K562 (cell line): ENCODE measurements at regions not wholly inside any gene's neighbourhood (a gene's known extent, or its start where the extent isn't known, plus 50 kb on each side); places are given as distances from the start of the nearest gene placed in this dataset.

Experiments used
- ATAC-seq: fragments of 200-7000 bp; cut with Tn5 transposase; 3 replicates; pipeline ENCODE4 v1.9.1; 2020; ENCODE audit warnings: moderate library complexity
- BruUV-seq: library from RNA; stranded (reverse); fragments of 400-500 nt; replicated peaks from 2 replicates; lab custom pipeline; 2021; lab: Mats Ljungman, UMichigan
- CTCF ChIA-PET: fragments of 300-600 bp; formaldehyde crosslinking; extraction: SDS; loops from one replicate; lab custom pipeline; 2021; ENCODE audit warnings: low intra/inter-chr PET ratio; lab: Yijun Ruan, JAX
- POLR2A ChIA-PET: fragments of 300-600, 350-650 bp; sonication (Branson Sonifier 250); formaldehyde crosslinking; extraction: SDS; loops from one replicate; lab custom pipeline; 2021; ENCODE audit warnings: antibody characterized with exemption, inconsistent platforms; lab: Yijun Ruan, JAX
- DNase-seq, 4 experiments: peaks; one replicate each; pipeline versions ENCODE4 v3.0.0 to v3.0.0-alpha.2; 2011 to 2018; ENCODE audit warnings: low spot score in 3 of 4, mixed read lengths in 3 of 4; ENCODE audit errors: extremely low read depth in 1 of 4
- FAIRE-seq: peaks from 2 replicates; lab custom pipeline; 2011; peaks lifted over from hg19 to GRCh38; lab: Jason Lieb, UNC
- H2AFZ ChIP-seq: 2 replicates; pipeline ENCODE4 v1.6.0; 2011; ENCODE audit warnings: low read depth, low read length, control low read depth, inconsistent platforms
- H3K27ac ChIP-seq: fragments of 200-600 bp; 3 replicates; pipeline ENCODE4 v1.8.0; 2011; ENCODE audit warnings: low read depth, mild to moderate bottlenecking, control low read depth, inconsistent platforms, low read length, moderate library complexity, mixed read lengths; ENCODE audit errors: extremely low read depth
- H3K27me3 ChIP-seq, 2 experiments: fragments of 300-600 bp in 1 of 2; 2 replicates in 1 of 2; 3 replicates in 1 of 2; pipeline versions ENCODE4 v1.6.0 to v1.8.0; 2011; ENCODE audit warnings: inconsistent platforms in 2 of 2, low read length in 2 of 2, mild to moderate bottlenecking in 1 of 2, mixed read lengths in 1 of 2, moderate library complexity in 1 of 2; ENCODE audit not compliant: control insufficient read depth in 2 of 2, insufficient read depth in 2 of 2
- H3K36me3 ChIP-seq: fragments of 300-600 bp; 3 replicates; pipeline ENCODE4 v1.8.0; 2011; ENCODE audit warnings: mild to moderate bottlenecking, low read length, inconsistent platforms; ENCODE audit not compliant: control insufficient read depth, insufficient read depth
- H3K4me1 ChIP-seq, 2 experiments: fragments of 200-600 bp in 1 of 2; replicated peaks in 1 of 2; 2 replicates in 1 of 2; 3 replicates in 1 of 2; pipeline versions ENCODE4 v1.5.1 to v1.8.0; 2011; ENCODE audit warnings: inconsistent platforms in 2 of 2, low read length in 2 of 2, mild to moderate bottlenecking in 1 of 2, mixed read lengths in 1 of 2, moderate library complexity in 1 of 2; ENCODE audit not compliant: control insufficient read depth in 2 of 2, insufficient read depth in 2 of 2
- H3K4me2 ChIP-seq: 2 replicates; pipeline ENCODE4 v1.6.1; 2011; ENCODE audit warnings: low read length, control low read depth, inconsistent platforms, mixed read lengths; ENCODE audit not compliant: insufficient read depth
- H3K4me3 ChIP-seq: fragments of 200-600 bp; sonication (generic), shearing (Covaris generic); 2 replicates; pipeline ENCODE4 v1.5.1; 2016; ENCODE audit warnings: control low read depth, inconsistent platforms
- H3K79me2 ChIP-seq: fragments of 200-600 bp; 3 replicates; pipeline ENCODE4 v1.8.0; 2011; ENCODE audit warnings: low read length, inconsistent platforms; ENCODE audit not compliant: control insufficient read depth, insufficient read depth
- H3K9ac ChIP-seq, 2 experiments: 2 replicates each; pipeline versions ENCODE4 v1.6.0 to v1.6.1; 2011; ENCODE audit warnings: low read depth in 2 of 2, low read length in 2 of 2, control low read depth in 1 of 2, inconsistent platforms in 1 of 2, mild to moderate bottlenecking in 1 of 2, mixed read lengths in 1 of 2; ENCODE audit not compliant: insufficient read depth in 1 of 2
- H3K9me1 ChIP-seq: one replicate; pipeline ENCODE4 v1.6.0; 2011; ENCODE audit warnings: inconsistent platforms, mild to moderate bottlenecking, low read length, moderate library complexity; ENCODE audit not compliant: control insufficient read depth, insufficient read depth
- H3K9me3 ChIP-seq: replicated peaks from 2 replicates; pipeline ENCODE4 v1.5.1; 2011; ENCODE audit warnings: low read depth, low read length, inconsistent platforms; ENCODE audit not compliant: control insufficient read depth, insufficient read depth
- H4K20me1 ChIP-seq: replicated peaks from 2 replicates; pipeline ENCODE4 v1.6.1; 2011; ENCODE audit warnings: low read length, inconsistent platforms, mixed read lengths; ENCODE audit not compliant: control insufficient read depth, insufficient read depth
- BACH1 ChIP-seq: fragments of 200-800 bp; sonication (Bioruptor generic); IDR thresholded peaks from 2 replicates; pipeline ENCODE4 v1.6.1; 2016; ENCODE audit warnings: missing genetic modification characterization, missing compliant biosample characterization
- GATAD2B ChIP-seq: fragments of 450-650 bp; IDR thresholded peaks from 2 replicates; pipeline ENCODE4 v1.6.1; 2017; ENCODE audit warnings: mild to moderate bottlenecking, borderline replicate concordance
- GTF2F1 ChIP-seq: IDR thresholded peaks from 2 replicates; pipeline ENCODE4 v1.6.1; 2011; ENCODE audit warnings: low read depth, low read length, improper control_type of control experiment
- HMG20B ChIP-seq: fragments of 250-450 bp; sonication (Bioruptor Pico); IDR thresholded peaks from 2 replicates; pipeline ENCODE4 v1.5.0; 2021; ENCODE audit warnings: mild to moderate bottlenecking
- PHF20 ChIP-seq: fragments of 450-650 bp; IDR thresholded peaks from 2 replicates; pipeline ENCODE4 v1.6.1; 2018; ENCODE audit not compliant: partially characterized antibody
- POLR2AphosphoS2 ChIP-seq: IDR thresholded peaks from 2 replicates; pipeline ENCODE4 v1.6.1; 2012; ENCODE audit warnings: low read length, improper control_type of control experiment
- PPARD ChIP-seq: fragments of 250-450 bp; sonication (Bioruptor Pico); IDR thresholded peaks from 2 replicates; pipeline ENCODE4 v1.8.0; 2022; ENCODE audit warnings: inconsistent platforms, mild to moderate bottlenecking, moderate library complexity
- ZFP36 ChIP-seq: fragments of 150-350 bp; IDR thresholded peaks from 2 replicates; pipeline ENCODE4 v1.6.1; 2018; ENCODE audit warnings: low read length, low read depth; ENCODE audit not compliant: partially characterized antibody
- ZNF121 ChIP-seq: sonication (generic); formaldehyde crosslinking; conservative IDR thresholded peaks from 2 replicates; pipeline ENCODE4 v1.8.0; 2022; ENCODE audit warnings: missing genetic modification reagents
- ZNF134 ChIP-seq: fragments of 250-450 bp; sonication (Bioruptor Pico); conservative IDR thresholded peaks from 2 replicates; pipeline ENCODE4 v1.4.0; 2020
- ZNF274 ChIP-seq: IDR thresholded peaks from 2 replicates; pipeline ENCODE4 v1.6.1; 2011; ENCODE audit warnings: low read depth, mild to moderate bottlenecking, low read length, moderate library complexity, borderline replicate concordance
- ZNF507 ChIP-seq: conservative IDR thresholded peaks from 2 replicates; pipeline ENCODE4 v1.6.1; 2017; ENCODE audit warnings: missing genetic modification characterization, missing compliant biosample characterization
- WGBS: fragments of 100-300 bp; shearing (Covaris generic); methylation state at CpG from one replicate; pipeline ENCODE4 v1.1.6; 2016; ENCODE audit warnings: low coverage, mixed read lengths; ENCODE audit not compliant: insufficient coverage; ENCODE audit errors: missing lambda C conversion rate; 5-methylcytosine and 5-hydroxymethylcytosine counted together
- in situ Hi-C: fragments of 300-500 bp; cut with MboI; formaldehyde crosslinking; loops from 4 replicates; pipeline ENCODE4 v1.15.0; 2018; ENCODE audit warnings: inconsistent platforms, mixed read lengths
- intact Hi-C: fragments of 100-400 bp; cut with micrococcal nuclease; formaldehyde crosslinking; loops from 2 replicates; pipeline ENCODE4 v1.14.2; 2022
- TF ChIP-seq, protein P1 (sequence below): sonication (generic); formaldehyde crosslinking; IDR thresholded peaks from 2 replicates; pipeline ENCODE4 v1.8.0; 2022; ENCODE audit warnings: missing genetic modification reagents, mild to moderate bottlenecking, borderline replicate concordance
- TF ChIP-seq, protein P2 (sequence below), 2 experiments: fragments of 450-650 bp; conservative IDR thresholded peaks; 2 replicates each; pipeline ENCODE4 v1.6.1; 2017; ENCODE audit warnings: mild to moderate bottlenecking in 2 of 2, moderate library complexity in 2 of 2

DNA sequence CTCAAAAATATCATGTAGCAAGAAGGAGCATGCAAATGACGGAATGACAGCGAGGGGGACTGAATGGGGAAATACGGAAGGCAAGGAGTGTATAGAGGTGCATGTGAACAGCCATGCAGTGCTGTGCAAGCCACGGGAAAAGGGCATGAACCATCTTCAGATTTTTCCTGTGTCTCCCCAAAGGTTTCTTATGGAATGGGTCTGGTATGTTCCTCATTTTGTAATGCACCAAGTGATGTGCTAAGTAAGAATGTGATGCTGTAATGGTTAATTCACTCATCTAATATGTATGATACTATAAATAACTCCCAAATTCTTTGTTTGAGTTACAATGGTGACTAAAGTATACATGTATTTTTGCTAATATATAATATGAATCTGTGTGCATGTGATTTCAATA lies 99.0 kb upstream of the DAB2 start (continued):
- TF ChIP-seq, protein P1, sequence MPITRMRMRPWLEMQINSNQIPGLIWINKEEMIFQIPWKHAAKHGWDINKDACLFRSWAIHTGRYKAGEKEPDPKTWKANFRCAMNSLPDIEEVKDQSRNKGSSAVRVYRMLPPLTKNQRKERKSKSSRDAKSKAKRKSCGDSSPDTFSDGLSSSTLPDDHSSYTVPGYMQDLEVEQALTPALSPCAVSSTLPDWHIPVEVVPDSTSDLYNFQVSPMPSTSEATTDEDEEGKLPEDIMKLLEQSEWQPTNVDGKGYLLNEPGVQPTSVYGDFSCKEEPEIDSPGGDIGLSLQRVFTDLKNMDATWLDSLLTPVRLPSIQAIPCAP (CRISPR knock-in tag) = no peak
- TF ChIP-seq PPARD (CRISPR knock-in tag) (no peak), HMG20B (no peak), ZFP36 (no peak)

DNA sequence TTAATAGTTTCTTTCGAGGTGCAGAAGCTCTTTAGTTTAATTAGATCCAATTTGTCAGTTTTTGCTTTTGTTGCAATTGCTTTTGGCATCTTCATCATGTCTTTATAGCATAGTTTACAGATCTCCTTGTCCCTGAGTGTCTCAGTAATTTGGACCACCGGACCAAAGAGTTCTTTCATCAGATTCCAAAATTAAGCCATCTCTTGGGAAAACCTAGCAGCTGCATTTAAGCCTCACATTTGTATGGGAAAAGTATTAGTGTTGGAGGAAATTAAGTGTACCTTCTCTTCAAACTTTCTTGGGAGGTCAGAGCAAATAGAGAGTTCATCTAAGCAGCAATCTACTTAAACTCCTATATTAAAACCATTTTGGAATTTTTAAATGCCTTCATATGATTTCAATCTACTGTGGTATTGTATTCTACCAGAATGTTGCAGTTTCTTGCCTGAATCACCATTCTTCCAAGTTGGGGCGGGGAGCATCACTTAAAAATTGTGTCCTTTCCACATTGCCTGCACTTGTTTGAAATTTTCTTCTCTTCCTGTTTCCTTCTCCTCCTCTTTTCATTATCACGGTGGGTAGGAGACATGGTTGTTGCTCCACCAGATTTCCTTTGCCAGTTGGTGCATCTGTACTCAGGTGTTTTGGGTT lies 97.3 kb upstream of the DAB2 start:
- Histone ChIP-seq H3K27ac (no peak overlapping the region), H3K4me1 (no peaks in the 10 kb centered on the region; a peak in 1 of 5 replicates), H3K36me3 (no peaks in the 10 kb centered on the region), H3K9me3 (no peaks in the 10 kb centered on the region), H3K79me2 (no peaks in the 10 kb centered on the region), H3K4me2 (no peak overlapping the region), H3K27me3 (peaks cover 0 to 8% of the 10 kb centered on the region in 2 experiments), H2AFZ (no peak overlapping the region), H4K20me1 (no peaks in the 10 kb centered on the region), H3K9ac (no peak overlapping the region), H3K9me1 (no peaks in the 10 kb centered on the region), H3K4me3 (no peak overlapping the region)
- WGBS = 1% methylated on average over 4 of the region's 4 CpGs
- FAIRE-seq = no peak
- ChIA-PET POLR2A (no interaction called here), CTCF (no interaction called here)
- intact Hi-C loops (no loop called here), in situ Hi-C loops (no loop called here)
- no peak for DNase-seq
- BruUV-seq = no TSS peak
- ATAC-seq = no peak
- TF ChIP-seq ZNF121 (CRISPR knock-in tag) (no peak), ZNF507 (tag) (no peak), BACH1 (no peak), GTF2F1 (no peak), ZNF274 (no peak), POLR2AphosphoS2 (no peak), GATAD2B (no peak), PHF20 (no peak), ZNF134 (CRISPR knock-in tag) (no peak)
- TF ChIP-seq, protein P2, sequence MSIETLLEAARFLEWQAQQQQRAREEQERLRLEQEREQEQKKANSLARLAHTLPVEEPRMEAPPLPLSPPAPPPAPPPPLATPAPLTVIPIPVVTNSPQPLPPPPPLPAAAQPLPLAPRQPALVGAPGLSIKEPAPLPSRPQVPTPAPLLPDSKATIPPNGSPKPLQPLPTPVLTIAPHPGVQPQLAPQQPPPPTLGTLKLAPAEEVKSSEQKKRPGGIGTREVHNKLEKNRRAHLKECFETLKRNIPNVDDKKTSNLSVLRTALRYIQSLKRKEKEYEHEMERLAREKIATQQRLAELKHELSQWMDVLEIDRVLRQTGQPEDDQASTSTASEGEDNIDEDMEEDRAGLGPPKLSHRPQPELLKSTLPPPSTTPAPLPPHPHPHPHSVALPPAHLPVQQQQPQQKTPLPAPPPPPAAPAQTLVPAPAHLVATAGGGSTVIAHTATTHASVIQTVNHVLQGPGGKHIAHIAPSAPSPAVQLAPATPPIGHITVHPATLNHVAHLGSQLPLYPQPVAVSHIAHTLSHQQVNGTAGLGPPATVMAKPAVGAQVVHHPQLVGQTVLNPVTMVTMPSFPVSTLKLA (conservative IDR thresholded peaks at IDR 0.05) = no peak
